K562 (cell line): ENCODE measurements at regions not wholly inside any gene's neighbourhood (a gene's known extent, or its start where the extent isn't known, plus 50 kb on each side); places are given as distances from the start of the nearest gene placed in this dataset.

Experiments
- ATAC-seq: fragments of 200-7000 bp; cut with Tn5 transposase; 3 replicates; pipeline ENCODE4 v1.9.1; 2020; ENCODE audit warnings: moderate library complexity
- BruUV-seq: library from RNA; stranded (reverse); fragments of 400-500 nt; replicated peaks from 2 replicates; lab custom pipeline; 2021; lab: Mats Ljungman, UMichigan
- CTCF ChIA-PET: fragments of 300-600 bp; formaldehyde crosslinking; extraction: SDS; loops from one replicate; lab custom pipeline; 2021; ENCODE audit warnings: low intra/inter-chr PET ratio; lab: Yijun Ruan, JAX
- POLR2A ChIA-PET: fragments of 300-600, 350-650 bp; sonication (Branson Sonifier 250); formaldehyde crosslinking; extraction: SDS; loops from one replicate; lab custom pipeline; 2021; ENCODE audit warnings: antibody characterized with exemption, inconsistent platforms; lab: Yijun Ruan, JAX
- DNase-seq, 4 experiments: peaks; one replicate each; pipeline versions ENCODE4 v3.0.0 to v3.0.0-alpha.2; 2011 to 2018; ENCODE audit warnings: low spot score in 3 of 4, mixed read lengths in 3 of 4; ENCODE audit errors: extremely low read depth in 1 of 4
- FAIRE-seq: peaks from 2 replicates; lab custom pipeline; 2011; peaks lifted over from hg19 to GRCh38; lab: Jason Lieb, UNC
- H2AFZ ChIP-seq: 2 replicates; pipeline ENCODE4 v1.6.0; 2011; ENCODE audit warnings: low read depth, low read length, control low read depth, inconsistent platforms
- H3K27ac ChIP-seq: fragments of 200-600 bp; 3 replicates; pipeline ENCODE4 v1.8.0; 2011; ENCODE audit warnings: low read depth, mild to moderate bottlenecking, control low read depth, inconsistent platforms, low read length, moderate library complexity, mixed read lengths; ENCODE audit errors: extremely low read depth
- H3K27me3 ChIP-seq, 2 experiments: fragments of 300-600 bp in 1 of 2; 2 replicates in 1 of 2; 3 replicates in 1 of 2; pipeline versions ENCODE4 v1.6.0 to v1.8.0; 2011; ENCODE audit warnings: inconsistent platforms in 2 of 2, low read length in 2 of 2, mild to moderate bottlenecking in 1 of 2, mixed read lengths in 1 of 2, moderate library complexity in 1 of 2; ENCODE audit not compliant: control insufficient read depth in 2 of 2, insufficient read depth in 2 of 2
- H3K36me3 ChIP-seq: fragments of 300-600 bp; 3 replicates; pipeline ENCODE4 v1.8.0; 2011; ENCODE audit warnings: mild to moderate bottlenecking, low read length, inconsistent platforms; ENCODE audit not compliant: control insufficient read depth, insufficient read depth
- H3K4me1 ChIP-seq, 2 experiments: fragments of 200-600 bp in 1 of 2; replicated peaks in 1 of 2; 2 replicates in 1 of 2; 3 replicates in 1 of 2; pipeline versions ENCODE4 v1.5.1 to v1.8.0; 2011; ENCODE audit warnings: inconsistent platforms in 2 of 2, low read length in 2 of 2, mild to moderate bottlenecking in 1 of 2, mixed read lengths in 1 of 2, moderate library complexity in 1 of 2; ENCODE audit not compliant: control insufficient read depth in 2 of 2, insufficient read depth in 2 of 2
- H3K4me2 ChIP-seq: 2 replicates; pipeline ENCODE4 v1.6.1; 2011; ENCODE audit warnings: low read length, control low read depth, inconsistent platforms, mixed read lengths; ENCODE audit not compliant: insufficient read depth
- H3K4me3 ChIP-seq: fragments of 200-600 bp; sonication (generic), shearing (Covaris generic); 2 replicates; pipeline ENCODE4 v1.5.1; 2016; ENCODE audit warnings: control low read depth, inconsistent platforms
- H3K79me2 ChIP-seq: fragments of 200-600 bp; 3 replicates; pipeline ENCODE4 v1.8.0; 2011; ENCODE audit warnings: low read length, inconsistent platforms; ENCODE audit not compliant: control insufficient read depth, insufficient read depth
- H3K9ac ChIP-seq, 2 experiments: 2 replicates each; pipeline versions ENCODE4 v1.6.0 to v1.6.1; 2011; ENCODE audit warnings: low read depth in 2 of 2, low read length in 2 of 2, control low read depth in 1 of 2, inconsistent platforms in 1 of 2, mild to moderate bottlenecking in 1 of 2, mixed read lengths in 1 of 2; ENCODE audit not compliant: insufficient read depth in 1 of 2
- H3K9me1 ChIP-seq: one replicate; pipeline ENCODE4 v1.6.0; 2011; ENCODE audit warnings: inconsistent platforms, mild to moderate bottlenecking, low read length, moderate library complexity; ENCODE audit not compliant: control insufficient read depth, insufficient read depth
- H3K9me3 ChIP-seq: replicated peaks from 2 replicates; pipeline ENCODE4 v1.5.1; 2011; ENCODE audit warnings: low read depth, low read length, inconsistent platforms; ENCODE audit not compliant: control insufficient read depth, insufficient read depth
- H4K20me1 ChIP-seq: replicated peaks from 2 replicates; pipeline ENCODE4 v1.6.1; 2011; ENCODE audit warnings: low read length, inconsistent platforms, mixed read lengths; ENCODE audit not compliant: control insufficient read depth, insufficient read depth
- ARID2 ChIP-seq: fragments of 450-650 bp; IDR thresholded peaks from 2 replicates; pipeline ENCODE4 v1.6.1; 2017; ENCODE audit warnings: antibody characterized with exemption, mild to moderate bottlenecking
- CBFA2T3 ChIP-seq: fragments of 450-650 bp; IDR thresholded peaks from 2 replicates; pipeline ENCODE4 v1.6.1; 2017
- CREM ChIP-seq: IDR thresholded peaks from 2 replicates; pipeline ENCODE4 v1.6.1; 2014; ENCODE audit warnings: antibody characterized with exemption, low read depth
- E2F4 ChIP-seq: sonication (generic); formaldehyde crosslinking; IDR thresholded peaks from 2 replicates; pipeline ENCODE4 v1.8.0; 2022; ENCODE audit warnings: mild to moderate bottlenecking, low read depth, missing genetic modification reagents
- FOXJ2 ChIP-seq: fragments of 200-800 bp; sonication (Bioruptor generic); IDR thresholded peaks from 2 replicates; pipeline ENCODE4 v1.6.1; 2016; ENCODE audit warnings: missing genetic modification characterization, missing compliant biosample characterization
- IRF9 ChIP-seq: fragments of 450-650 bp; IDR thresholded peaks from 2 replicates; pipeline ENCODE4 v1.6.1; 2016; ENCODE audit warnings: missing biosample characterization, missing genetic modification characterization
- MCM3 ChIP-seq: fragments of 450-650 bp; IDR thresholded peaks from 2 replicates; pipeline ENCODE4 v1.6.1; 2016
- MITF ChIP-seq: IDR thresholded peaks from 2 replicates; pipeline ENCODE4 v1.6.1; 2014; ENCODE audit warnings: antibody characterized with exemption
- PHB ChIP-seq: fragments of 250-450 bp; sonication (Bioruptor Pico); IDR thresholded peaks from 2 replicates; pipeline ENCODE4 v1.5.0; 2021
- PRDM10 ChIP-seq: fragments of 450-650 bp; IDR thresholded peaks from 2 replicates; pipeline ENCODE4 v1.6.1; 2018; ENCODE audit not compliant: partially characterized antibody
- RBFOX2 ChIP-seq: fragments of 200-400 bp; formaldehyde crosslinking; IDR thresholded peaks from 2 replicates; pipeline ENCODE4 v1.6.1; 2017; ENCODE audit warnings: low read depth, mild to moderate bottlenecking, low read length, moderate library complexity
- SIX5 ChIP-seq, 2 experiments: IDR thresholded peaks; 2 replicates each; pipeline ENCODE4 v1.6.1; 2011; ENCODE audit warnings: low read length in 2 of 2, borderline replicate concordance in 1 of 2, low read depth in 1 of 2, mild to moderate bottlenecking in 1 of 2, moderate library complexity in 1 of 2; ENCODE audit not compliant: insufficient read depth in 1 of 2
- SMARCC2 ChIP-seq: fragments of 450-650 bp; IDR thresholded peaks from 2 replicates; pipeline ENCODE4 v1.6.1; 2017; ENCODE audit warnings: antibody characterized with exemption, moderate library complexity, mild to moderate bottlenecking, low read depth
- TARDBP ChIP-seq: fragments of 450-650 bp; IDR thresholded peaks from 2 replicates; pipeline ENCODE4 v1.6.1; 2016
- TRIM24 ChIP-seq, 2 experiments: fragments of 450-650 bp; IDR thresholded peaks; 2 replicates each; pipeline ENCODE4 v1.6.1; 2016
- U2AF1 ChIP-seq: fragments of 200-400 bp; formaldehyde crosslinking; optimal IDR thresholded peaks from 2 replicates; pipeline ENCODE3; 2017; ENCODE audit warnings: mild to moderate bottlenecking, low read depth, low read length, moderate library complexity
- ZKSCAN3 ChIP-seq: fragments of 250-450 bp; sonication (Bioruptor Pico); IDR thresholded peaks from 2 replicates; pipeline ENCODE4 v1.4.0; 2020
- ZNF23 ChIP-seq: fragments of 250-450 bp; sonication (Bioruptor Pico); IDR thresholded peaks from 2 replicates; pipeline ENCODE4 v1.4.0; 2020; ENCODE audit warnings: mild to moderate bottlenecking
- ZNF436 ChIP-seq: fragments of 250-450, 450-650 bp; sonication (Bioruptor Pico); formaldehyde crosslinking; IDR thresholded peaks from 2 replicates; pipeline ENCODE4 v1.7.0; 2020; ENCODE audit warnings: mild to moderate bottlenecking
- WGBS: fragments of 100-300 bp; shearing (Covaris generic); methylation state at CpG from one replicate; pipeline ENCODE4 v1.1.6; 2016; ENCODE audit warnings: low coverage, mixed read lengths; ENCODE audit not compliant: insufficient coverage; ENCODE audit errors: missing lambda C conversion rate; 5-methylcytosine and 5-hydroxymethylcytosine counted together
- in situ Hi-C: fragments of 300-500 bp; cut with MboI; formaldehyde crosslinking; loops from 4 replicates; pipeline ENCODE4 v1.15.0; 2018; ENCODE audit warnings: inconsistent platforms, mixed read lengths
- intact Hi-C: fragments of 100-400 bp; cut with micrococcal nuclease; formaldehyde crosslinking; loops from 2 replicates; pipeline ENCODE4 v1.14.2; 2022

GRCh38 chr1:198830412-198830811 is 191.6 kb downstream of the PTPRC start:
- H3K4me2 ChIP-seq, result no peak overlapping the region
- in situ Hi-C loops, result no loop called here
- DNase-seq, result no peak
- WGBS, result 0% methylated on average over 6 of the region's 6 CpGs
- no peaks in the 10 kb centered on the region for H3K4me1 ChIP-seq
- no peak for TF ChIP-seq RBFOX2
- no peak for TF ChIP-seq MITF
- TF ChIP-seq ZNF23 (CRISPR knock-in tag), result no peak
- no peak for TF ChIP-seq PHB (CRISPR knock-in tag)
- no peak for TF ChIP-seq SIX5 (IDR thresholded peaks at IDR 0.05; ENCODE audit: borderline replicate concordance in 1 of 2, insufficient read depth in 1 of 2, low read depth in 1 of 2, low read length in 2 of 2)
- no peak for TF ChIP-seq TARDBP
- no peak for TF ChIP-seq IRF9 (tag)
- TF ChIP-seq TRIM24 (IDR thresholded peaks at IDR 0.05), result no peak
- no peak for TF ChIP-seq MCM3
- no peak for TF ChIP-seq PRDM10
- TF ChIP-seq ARID2, result no peak
- TF ChIP-seq CBFA2T3, result no peak
- no peak for TF ChIP-seq ZNF436 (CRISPR knock-in tag)
- TF ChIP-seq E2F4 (CRISPR knock-in tag), result no peak
- TF ChIP-seq CREM, result no peak
- TF ChIP-seq SMARCC2, result no peak
- TF ChIP-seq ZKSCAN3 (CRISPR knock-in tag), result no peak
- TF ChIP-seq FOXJ2 (tag), result no peak
- TF ChIP-seq U2AF1, result no peak
- intact Hi-C loops, result no loop called here
- no peak overlapping the region for H3K27ac ChIP-seq
- BruUV-seq, result no TSS peak
- ATAC-seq, result no peak
- no peak overlapping the region for H2AFZ ChIP-seq
- no peaks in the 10 kb centered on the region for H3K9me1 ChIP-seq
- FAIRE-seq, result no peak
- no peaks in the 10 kb centered on the region for H4K20me1 ChIP-seq
- H3K36me3 ChIP-seq, result no peaks in the 10 kb centered on the region
- no peak overlapping the region for H3K4me3 ChIP-seq
- POLR2A ChIA-PET, result no interaction called here
- H3K79me2 ChIP-seq, result no peaks in the 10 kb centered on the region
- H3K9me3 ChIP-seq, result no peaks in the 10 kb centered on the region; the same call in 1 of the 2 replicates
- CTCF ChIA-PET, result no interaction called here
- no peak overlapping the region for H3K9ac ChIP-seq
- H3K27me3 ChIP-seq, result no peaks in the 10 kb centered on the region
